Breast epithelium (tissue), 3 donors: ENCODE measurements at regions not wholly inside any gene's neighbourhood (a gene's known extent, or its start where the extent isn't known, plus 50 kb on each side); places are given as distances from the start of the nearest gene placed in this dataset.

Experiments used
- CTCF ChIP-seq, 3 donors: fragments of 450-650 bp; IDR thresholded peaks; one replicate each; pipeline ENCODE4 v1.5.1; 2016 to 2017; ENCODE audit warnings: antibody characterized with exemption in 3 of 3, mild to moderate bottlenecking in 3 of 3, moderate library complexity in 3 of 3
- POLR2A ChIP-seq: fragments of 450-650 bp; IDR thresholded peaks from one replicate; pipeline ENCODE4 v1.6.1; 2016; ENCODE audit warnings: antibody characterized with exemption, mild to moderate bottlenecking, moderate library complexity
- POLR2AphosphoS5 ChIP-seq, 3 donors: sonication (generic); formaldehyde crosslinking; IDR thresholded peaks; one replicate each; pipeline ENCODE4 v1.6.1; 2017; ENCODE audit warnings: antibody characterized with exemption in 3 of 3

- TF ChIP-seq POLR2AphosphoS5 (IDR thresholded peaks at IDR 0.05) (no peak), POLR2A (no peak), CTCF (IDR thresholded peaks at IDR 0.05) (no peak)
Measured at GRCh38 chr2:57185568-57185967, 861.0 kb upstream of the VRK2 start.
